H1 (cell line): ENCODE measurements at regions not wholly inside any gene's neighbourhood (a gene's known extent, or its start where the extent isn't known, plus 50 kb on each side); places are given as distances from the start of the nearest gene placed in this dataset.

Experiments
- GABPA ChIP-seq: IDR thresholded peaks from 2 replicates; pipeline ENCODE4 v1.6.1; 2011; ENCODE audit warnings: mild to moderate bottlenecking, low read length, moderate library complexity, borderline replicate concordance; ENCODE audit not compliant: insufficient read depth
- MAFK ChIP-seq: IDR thresholded peaks from 2 replicates; pipeline ENCODE4 v1.6.1; 2012; ENCODE audit warnings: low read depth, mild to moderate bottlenecking, improper control_type of control experiment, low read length
- RNF2 ChIP-seq: fragments of 200-900, 300-1000 bp; sonication (generic); IDR thresholded peaks from 2 replicates; pipeline ENCODE4 v1.7.1; 2016; ENCODE audit warnings: borderline replicate concordance, low read depth, mild to moderate bottlenecking, antibody characterized with exemption, low read length; ENCODE audit not compliant: poor library complexity, severe bottlenecking; ENCODE audit errors: missing control alignments
- SUZ12 ChIP-seq: fragments of 200-600 bp; sonication (generic); IDR thresholded peaks from 2 replicates; pipeline ENCODE4 v1.6.1; 2012; ENCODE audit warnings: mild to moderate bottlenecking, inconsistent platforms, low read length, moderate library complexity, mixed read lengths
- TF ChIP-seq, protein P1 (sequence below): fragments of 300-600 bp; sonication (generic); IDR thresholded peaks from 2 replicates; pipeline ENCODE4 v1.7.1; 2012; ENCODE audit warnings: low read length, moderate library complexity, mild to moderate bottlenecking, inconsistent platforms; ENCODE audit not compliant: insufficient replicate concordance

DNA sequence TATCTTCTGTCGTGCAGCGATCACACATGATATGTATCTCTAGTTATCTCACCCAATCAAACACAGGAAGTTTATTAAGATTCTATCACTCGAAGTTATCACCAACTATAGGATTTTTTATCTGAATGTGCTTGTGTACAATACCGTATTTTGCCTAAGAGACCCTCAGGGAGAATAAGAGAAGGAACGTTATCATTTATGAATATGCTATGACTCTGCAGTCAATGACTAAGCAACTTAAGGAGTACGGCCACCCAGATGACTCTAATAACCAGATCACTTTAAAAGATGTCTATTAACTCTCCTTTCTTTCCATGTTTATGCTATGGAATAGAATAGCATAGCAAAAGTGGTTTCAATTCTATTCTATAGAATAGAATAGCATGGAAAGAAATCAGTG lies 486.4 kb downstream of the BCL11B start (continued):
- TF ChIP-seq, protein P1, sequence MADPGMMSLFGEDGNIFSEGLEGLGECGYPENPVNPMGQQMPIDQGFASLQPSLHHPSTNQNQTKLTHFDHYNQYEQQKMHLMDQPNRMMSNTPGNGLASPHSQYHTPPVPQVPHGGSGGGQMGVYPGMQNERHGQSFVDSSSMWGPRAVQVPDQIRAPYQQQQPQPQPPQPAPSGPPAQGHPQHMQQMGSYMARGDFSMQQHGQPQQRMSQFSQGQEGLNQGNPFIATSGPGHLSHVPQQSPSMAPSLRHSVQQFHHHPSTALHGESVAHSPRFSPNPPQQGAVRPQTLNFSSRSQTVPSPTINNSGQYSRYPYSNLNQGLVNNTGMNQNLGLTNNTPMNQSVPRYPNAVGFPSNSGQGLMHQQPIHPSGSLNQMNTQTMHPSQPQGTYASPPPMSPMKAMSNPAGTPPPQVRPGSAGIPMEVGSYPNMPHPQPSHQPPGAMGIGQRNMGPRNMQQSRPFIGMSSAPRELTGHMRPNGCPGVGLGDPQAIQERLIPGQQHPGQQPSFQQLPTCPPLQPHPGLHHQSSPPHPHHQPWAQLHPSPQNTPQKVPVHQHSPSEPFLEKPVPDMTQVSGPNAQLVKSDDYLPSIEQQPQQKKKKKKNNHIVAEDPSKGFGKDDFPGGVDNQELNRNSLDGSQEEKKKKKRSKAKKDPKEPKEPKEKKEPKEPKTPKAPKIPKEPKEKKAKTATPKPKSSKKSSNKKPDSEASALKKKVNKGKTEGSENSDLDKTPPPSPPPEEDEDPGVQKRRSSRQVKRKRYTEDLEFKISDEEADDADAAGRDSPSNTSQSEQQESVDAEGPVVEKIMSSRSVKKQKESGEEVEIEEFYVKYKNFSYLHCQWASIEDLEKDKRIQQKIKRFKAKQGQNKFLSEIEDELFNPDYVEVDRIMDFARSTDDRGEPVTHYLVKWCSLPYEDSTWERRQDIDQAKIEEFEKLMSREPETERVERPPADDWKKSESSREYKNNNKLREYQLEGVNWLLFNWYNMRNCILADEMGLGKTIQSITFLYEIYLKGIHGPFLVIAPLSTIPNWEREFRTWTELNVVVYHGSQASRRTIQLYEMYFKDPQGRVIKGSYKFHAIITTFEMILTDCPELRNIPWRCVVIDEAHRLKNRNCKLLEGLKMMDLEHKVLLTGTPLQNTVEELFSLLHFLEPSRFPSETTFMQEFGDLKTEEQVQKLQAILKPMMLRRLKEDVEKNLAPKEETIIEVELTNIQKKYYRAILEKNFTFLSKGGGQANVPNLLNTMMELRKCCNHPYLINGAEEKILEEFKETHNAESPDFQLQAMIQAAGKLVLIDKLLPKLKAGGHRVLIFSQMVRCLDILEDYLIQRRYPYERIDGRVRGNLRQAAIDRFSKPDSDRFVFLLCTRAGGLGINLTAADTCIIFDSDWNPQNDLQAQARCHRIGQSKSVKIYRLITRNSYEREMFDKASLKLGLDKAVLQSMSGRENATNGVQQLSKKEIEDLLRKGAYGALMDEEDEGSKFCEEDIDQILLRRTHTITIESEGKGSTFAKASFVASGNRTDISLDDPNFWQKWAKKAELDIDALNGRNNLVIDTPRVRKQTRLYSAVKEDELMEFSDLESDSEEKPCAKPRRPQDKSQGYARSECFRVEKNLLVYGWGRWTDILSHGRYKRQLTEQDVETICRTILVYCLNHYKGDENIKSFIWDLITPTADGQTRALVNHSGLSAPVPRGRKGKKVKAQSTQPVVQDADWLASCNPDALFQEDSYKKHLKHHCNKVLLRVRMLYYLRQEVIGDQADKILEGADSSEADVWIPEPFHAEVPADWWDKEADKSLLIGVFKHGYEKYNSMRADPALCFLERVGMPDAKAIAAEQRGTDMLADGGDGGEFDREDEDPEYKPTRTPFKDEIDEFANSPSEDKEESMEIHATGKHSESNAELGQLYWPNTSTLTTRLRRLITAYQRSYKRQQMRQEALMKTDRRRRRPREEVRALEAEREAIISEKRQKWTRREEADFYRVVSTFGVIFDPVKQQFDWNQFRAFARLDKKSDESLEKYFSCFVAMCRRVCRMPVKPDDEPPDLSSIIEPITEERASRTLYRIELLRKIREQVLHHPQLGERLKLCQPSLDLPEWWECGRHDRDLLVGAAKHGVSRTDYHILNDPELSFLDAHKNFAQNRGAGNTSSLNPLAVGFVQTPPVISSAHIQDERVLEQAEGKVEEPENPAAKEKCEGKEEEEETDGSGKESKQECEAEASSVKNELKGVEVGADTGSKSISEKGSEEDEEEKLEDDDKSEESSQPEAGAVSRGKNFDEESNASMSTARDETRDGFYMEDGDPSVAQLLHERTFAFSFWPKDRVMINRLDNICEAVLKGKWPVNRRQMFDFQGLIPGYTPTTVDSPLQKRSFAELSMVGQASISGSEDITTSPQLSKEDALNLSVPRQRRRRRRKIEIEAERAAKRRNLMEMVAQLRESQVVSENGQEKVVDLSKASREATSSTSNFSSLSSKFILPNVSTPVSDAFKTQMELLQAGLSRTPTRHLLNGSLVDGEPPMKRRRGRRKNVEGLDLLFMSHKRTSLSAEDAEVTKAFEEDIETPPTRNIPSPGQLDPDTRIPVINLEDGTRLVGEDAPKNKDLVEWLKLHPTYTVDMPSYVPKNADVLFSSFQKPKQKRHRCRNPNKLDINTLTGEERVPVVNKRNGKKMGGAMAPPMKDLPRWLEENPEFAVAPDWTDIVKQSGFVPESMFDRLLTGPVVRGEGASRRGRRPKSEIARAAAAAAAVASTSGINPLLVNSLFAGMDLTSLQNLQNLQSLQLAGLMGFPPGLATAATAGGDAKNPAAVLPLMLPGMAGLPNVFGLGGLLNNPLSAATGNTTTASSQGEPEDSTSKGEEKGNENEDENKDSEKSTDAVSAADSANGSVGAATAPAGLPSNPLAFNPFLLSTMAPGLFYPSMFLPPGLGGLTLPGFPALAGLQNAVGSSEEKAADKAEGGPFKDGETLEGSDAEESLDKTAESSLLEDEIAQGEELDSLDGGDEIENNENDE, result peak; percentile 96
- TF ChIP-seq RNF2 (no peak), SUZ12 (no peak), MAFK (no peak), GABPA (no peak)
